GM18517 (cell line): ENCODE measurements at regions not wholly inside any gene's neighbourhood (a gene's known extent, or its start where the extent isn't known, plus 50 kb on each side); places are given as distances from the start of the nearest gene placed in this dataset.

Experiments used
- ATAC-seq: cut with Tn5 transposase; IDR thresholded peaks from one replicate; pipeline ENCODE4 v1.9.1; 2021; ENCODE audit warnings: mild to moderate bottlenecking, moderate library complexity; ENCODE audit not compliant: unreplicated experiment

DNA sequence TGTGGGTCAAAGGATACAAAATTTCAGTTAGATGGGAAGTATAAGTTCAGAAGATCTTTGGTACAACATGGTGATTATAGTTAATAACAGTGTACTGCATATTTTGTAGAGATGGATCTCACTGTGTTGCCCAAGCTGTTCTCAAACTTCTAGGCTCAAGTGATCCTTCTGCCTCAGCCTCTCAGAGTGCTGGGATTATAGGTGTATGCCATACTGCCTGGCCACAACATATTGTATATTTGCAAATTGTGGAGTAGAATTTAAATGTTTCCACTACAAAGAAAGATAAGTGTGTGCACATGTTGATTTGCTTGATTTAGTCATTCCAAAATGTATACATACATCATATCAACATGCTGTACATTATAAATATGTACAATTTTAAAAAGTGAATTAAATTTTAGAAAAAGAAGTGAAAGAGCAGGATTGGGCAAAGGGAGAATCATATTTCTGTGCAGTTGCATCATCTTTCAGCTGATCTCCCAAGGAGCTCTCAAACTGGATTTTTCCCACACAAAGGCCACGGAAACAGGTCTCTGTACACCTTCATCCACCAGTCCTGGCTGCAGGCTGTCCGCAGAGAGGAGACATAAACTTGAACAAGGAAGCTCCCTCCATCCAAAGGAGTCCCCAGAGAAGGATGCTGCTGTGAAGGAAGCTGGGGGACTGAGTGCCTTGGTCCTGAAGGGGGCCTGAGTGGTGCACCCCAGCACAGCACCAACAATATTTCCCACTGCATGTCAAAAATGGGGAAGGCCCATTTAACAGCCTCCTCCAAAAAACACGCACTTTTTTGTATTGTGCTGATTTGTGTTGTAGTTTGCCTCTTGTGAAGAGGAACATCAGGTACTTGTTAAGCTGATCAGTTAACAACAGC, 217.1 kb upstream of the GHITM start:
- no peak for ATAC-seq

DNA sequence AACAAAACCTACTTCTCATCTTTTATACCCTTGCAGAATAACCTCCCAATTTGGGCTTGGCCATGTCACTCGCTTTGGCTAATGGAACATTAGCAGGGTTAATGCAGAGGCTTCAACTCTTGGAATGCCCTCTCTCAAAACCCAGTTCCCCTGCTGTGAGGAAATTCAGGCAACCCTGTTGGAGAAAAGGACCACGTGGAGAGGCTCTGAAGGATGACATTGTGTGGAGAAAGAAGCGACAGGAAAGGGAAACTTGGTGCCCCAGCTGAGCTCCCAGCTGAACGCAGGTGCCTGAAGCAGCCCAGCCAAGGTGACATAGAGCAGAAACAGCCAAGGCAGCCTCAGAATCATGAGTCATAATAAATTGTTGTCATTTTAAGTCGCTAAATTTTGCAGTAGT, 214.2 kb upstream of the GHITM start:
- ATAC-seq, result no peak

DNA sequence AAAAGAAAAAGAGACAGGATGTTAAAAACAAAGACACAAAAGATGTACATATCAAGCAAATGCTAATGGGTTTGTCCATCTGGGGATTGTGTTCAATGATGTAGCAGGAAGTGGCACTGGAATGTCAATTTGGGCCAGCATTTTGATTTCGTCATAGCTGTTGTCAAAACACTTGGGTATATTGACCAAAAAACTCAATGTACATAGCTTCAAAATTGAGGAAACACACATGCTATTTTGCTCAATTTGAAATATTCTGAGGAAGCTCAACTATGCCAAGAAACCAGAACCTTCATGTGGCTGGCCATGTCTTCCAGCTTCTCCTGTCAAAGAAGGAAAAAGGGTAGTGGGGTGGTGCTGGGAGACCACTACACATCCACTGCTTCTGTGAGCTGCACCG, 212.7 kb upstream of the GHITM start:
- no peak for ATAC-seq

DNA sequence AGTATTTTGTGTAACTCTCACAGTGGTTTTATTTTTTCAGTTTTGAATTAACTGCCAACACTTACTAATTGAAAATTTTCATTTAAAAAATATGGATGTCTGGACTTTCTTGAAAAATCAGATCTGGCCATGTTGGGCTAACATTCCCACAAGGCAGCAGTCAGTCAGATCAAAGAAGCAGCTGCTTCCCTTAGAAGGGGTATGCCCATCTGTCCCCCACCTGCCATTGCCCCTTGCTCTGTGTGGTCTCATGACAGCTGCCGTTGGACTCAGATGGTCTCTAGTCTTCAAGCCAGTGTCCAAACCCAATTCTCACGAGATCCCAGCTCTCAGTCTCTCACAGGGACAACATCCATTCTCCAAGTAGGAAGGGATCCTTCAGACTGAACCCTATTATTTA, 212.1 kb upstream of the GHITM start:
- ATAC-seq, result no peak

DNA sequence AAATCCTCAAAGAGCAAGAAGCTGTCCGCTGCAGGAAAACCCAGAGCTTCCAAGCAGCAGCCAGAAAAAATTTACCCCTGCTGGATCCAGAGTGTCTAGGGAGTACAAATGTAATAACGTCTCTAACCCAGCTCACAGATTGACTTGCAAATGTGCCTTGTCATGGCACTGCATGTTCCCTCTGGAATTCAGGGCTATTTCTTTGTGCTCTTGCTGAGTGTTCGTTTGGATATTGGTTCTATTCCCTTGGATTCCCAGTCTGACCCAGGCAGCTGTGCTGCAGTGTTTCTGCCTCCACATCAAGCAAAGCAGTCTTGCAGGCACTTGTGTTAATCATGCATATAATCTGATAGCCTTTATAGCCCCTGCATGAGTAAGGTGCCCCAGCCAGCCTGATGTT, 209.9 kb upstream of the GHITM start:
- no peak for ATAC-seq

DNA sequence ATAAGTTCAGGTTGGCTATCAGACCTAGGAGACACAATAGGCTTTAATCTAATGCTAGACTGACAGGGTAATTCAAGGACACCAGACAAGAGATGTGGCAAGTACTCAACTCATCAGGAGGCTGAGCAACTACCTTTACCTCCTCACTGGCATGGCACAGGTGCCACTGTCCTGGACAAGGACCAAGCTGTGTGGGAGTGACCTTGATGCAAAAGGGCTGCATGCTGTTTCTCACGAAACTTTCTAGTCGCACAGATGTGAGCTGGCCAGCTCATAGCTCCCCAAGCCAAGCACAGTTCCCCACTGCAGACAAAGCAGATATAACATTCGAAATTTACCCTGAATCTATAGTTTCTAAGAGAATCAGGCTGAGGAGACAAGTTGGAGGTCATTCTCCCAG, 207.6 kb upstream of the GHITM start:
- no peak for ATAC-seq

DNA sequence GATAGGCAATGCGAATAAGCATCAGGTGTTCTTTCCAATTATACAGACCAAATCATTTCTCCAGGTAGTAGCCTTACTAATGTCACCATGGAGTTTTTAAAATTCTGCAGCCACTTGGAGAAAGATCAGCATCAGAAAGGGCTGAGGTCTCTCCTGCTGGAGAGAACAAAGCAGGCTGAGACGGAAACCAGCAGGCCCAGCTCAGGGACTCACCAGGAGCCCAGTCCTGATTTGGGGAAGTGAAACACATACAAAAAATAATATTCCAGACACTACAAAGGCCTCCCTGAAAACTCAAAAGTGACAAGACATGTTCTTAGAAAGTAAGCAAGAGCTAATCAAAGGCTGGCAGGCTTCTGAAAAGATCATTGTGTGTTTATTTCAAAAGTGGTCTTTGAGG, 207.1 kb upstream of the GHITM start:
- ATAC-seq, result no peak

DNA sequence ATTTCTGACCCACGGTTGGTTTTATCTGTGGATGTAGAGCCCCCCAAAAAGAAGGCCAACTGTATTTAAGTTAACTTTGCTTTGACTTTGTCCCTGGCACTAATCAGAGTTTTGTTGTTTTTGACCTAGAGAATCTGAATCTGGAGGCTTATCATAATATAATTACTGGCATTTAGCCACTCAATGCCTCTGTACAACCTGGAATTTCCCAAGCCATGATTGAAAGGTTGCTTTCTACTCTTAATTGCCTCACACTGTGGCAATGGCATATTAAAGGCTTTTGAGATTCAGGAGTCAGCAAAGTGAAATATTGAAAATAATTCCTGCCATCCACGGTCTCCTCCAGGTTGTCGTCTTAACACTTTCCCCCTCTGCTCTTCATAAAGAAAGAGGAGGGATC, 205.2 kb upstream of the GHITM start:
- ATAC-seq, result no peak

DNA sequence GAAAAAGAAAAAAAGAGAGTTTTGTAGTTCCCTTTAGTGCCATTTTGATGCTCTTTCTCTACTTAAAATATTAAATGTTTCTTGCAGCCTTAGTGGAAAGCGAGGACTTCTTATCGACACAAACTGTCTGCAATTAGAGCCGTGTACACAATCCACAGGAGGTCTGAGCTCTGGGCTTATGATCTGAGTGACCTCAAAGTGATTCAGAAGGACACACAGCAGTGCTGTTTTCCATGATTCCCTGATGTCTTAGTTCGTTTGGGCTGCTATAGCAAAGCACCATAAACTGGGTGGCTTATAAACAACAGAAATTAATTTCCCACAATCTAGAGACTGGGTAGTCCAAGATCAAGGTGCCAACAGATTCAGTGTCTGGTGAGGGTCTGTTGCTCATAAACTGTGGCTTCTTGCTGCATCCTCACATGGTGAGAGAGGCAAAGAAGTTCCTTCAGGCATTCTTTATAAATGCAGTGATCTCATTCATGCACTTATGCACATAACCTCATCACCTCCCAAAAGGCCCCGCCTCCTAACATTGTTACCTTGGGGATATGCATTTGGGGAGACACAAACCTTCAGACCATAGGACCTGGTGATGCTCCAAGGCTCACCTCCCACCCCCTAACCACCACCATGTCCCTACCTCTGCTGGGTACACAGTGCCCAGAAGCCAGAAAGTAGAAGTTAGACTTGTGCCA, 204.5 kb upstream of the GHITM start:
- ATAC-seq, result no peak

DNA sequence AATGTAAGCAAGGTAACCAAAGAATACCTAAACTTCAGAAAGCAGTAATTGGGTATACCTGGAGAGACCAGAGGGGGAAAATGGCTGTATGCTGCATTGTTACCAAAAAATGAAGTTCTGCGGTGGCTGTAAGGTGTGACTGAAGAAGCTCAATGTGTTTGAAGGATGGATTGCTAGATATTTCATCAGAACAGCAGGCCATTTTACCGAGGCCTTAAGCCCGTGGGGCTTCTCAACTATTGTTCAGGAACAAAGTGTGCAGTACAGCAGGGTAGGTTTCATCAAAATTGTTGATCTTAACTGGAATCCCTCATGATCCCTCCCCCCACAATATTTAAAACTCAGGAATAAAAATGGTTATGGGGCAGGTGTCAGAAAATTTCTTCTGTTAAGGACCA, 204.0 kb upstream of the GHITM start:
- no peak for ATAC-seq

DNA sequence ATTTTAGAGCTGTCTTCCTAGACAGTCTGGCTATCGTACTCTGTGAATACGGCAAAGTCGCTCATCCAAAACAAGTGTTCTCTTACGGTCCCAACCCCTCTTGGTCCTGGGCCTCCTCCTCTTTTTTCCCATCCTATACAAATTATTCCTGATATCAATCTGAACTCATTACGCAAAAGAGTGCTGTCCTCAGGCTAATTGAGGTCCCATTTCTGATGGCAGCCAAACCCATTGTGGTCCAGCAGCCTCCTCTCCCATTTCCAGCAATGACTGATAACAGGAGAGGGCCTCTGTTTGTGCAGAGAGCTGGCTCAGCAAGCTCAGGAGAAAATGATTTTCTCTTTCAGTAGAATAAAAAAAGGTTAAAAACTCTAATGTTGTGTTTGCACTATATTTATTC, 203.4 kb upstream of the GHITM start:
- no peak for ATAC-seq

DNA sequence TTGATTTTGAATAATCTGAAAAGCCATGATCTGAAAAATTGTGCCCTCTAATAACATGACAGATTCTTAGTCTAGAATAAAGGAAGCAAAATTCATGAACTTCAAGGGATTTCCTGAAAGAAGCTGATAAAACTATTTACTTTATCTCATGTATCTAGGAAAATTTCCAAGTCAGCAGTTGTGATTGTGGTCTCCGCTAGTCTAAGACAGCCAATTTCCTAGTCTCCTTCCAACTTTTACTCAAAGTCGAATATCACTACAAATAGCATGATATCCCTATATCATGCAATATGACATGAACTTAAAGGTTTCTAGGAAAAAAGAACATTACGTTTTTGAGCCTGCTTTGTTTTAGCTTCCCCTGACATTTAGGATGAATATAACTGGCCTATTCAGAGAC, 202.1 kb upstream of the GHITM start:
- ATAC-seq, result no peak

DNA sequence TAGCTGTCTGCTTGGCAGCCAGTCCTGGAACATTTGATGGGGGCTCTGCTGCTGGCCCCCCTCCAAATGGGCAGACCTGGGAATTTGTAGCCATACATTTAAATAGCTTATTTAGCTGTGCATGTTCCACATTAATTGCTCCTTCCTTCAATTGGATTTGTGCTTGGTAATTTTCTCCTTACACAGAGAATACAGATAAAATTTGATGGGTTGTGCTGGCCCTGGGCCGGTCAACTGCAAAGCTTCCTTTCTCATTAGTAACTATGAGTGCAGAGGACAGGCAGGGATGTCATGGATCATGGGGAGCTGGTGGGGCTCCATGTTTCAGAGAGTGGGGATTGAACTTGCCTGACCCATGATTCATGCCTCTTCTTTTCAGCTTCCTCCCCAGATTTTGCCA, 201.5 kb upstream of the GHITM start:
- no peak for ATAC-seq

DNA sequence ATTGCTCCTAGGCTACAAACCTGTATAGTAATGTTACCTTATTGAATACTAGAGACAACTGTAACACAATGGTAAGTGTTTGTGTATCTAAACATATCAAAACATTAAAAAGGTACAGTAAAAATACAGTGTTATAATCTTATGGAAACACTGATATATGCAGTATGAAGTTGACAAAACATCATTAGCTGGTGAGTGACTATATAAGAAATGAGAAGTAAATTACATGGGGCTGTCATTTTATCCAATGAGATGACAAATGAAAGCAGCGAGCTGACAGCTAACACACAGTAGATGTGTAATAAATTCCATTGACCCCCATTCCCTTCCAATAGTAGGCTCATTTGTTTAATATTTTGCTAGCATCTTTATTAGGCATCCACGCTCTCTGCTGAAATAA, 198.1 kb upstream of the GHITM start:
- no peak for ATAC-seq

DNA sequence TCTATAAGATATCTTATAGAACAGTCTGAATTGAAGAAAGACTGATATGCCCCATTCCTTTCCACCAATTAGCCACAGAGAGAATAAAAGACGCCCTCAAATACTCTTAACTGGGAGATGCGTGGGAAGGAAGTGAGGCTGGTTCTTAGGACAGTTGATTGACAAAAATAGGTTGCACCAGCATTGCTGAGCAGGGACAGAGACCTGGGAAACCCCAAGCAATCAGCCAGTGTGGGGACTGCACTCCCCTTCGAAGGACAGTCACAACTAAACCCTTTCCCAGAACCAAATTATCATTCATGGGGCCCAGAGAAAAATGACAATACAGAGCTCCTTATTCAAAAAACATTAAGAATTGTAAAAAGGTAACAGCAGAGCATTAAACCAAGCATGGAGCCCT, 196.9 kb upstream of the GHITM start:
- no peak for ATAC-seq

DNA sequence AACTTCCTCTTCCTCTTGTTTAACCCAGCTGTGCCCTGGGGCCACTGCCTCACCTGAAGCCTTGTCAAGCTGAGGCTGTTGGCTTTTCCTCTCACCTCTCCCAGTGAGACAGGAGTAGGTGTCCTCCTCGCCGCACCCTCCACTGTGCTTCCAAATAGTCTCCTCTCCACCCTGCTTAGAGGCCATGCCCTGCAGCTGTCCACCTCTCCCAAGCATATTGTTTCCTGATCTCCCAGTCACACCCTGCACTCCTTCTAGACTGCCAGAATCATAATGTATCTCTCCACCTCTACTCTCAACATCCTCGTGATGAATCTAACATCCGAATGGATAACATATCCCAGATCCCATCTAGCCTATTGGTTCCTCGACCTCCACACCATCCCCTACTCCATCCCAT, 196.3 kb upstream of the GHITM start:
- ATAC-seq, result no peak

DNA sequence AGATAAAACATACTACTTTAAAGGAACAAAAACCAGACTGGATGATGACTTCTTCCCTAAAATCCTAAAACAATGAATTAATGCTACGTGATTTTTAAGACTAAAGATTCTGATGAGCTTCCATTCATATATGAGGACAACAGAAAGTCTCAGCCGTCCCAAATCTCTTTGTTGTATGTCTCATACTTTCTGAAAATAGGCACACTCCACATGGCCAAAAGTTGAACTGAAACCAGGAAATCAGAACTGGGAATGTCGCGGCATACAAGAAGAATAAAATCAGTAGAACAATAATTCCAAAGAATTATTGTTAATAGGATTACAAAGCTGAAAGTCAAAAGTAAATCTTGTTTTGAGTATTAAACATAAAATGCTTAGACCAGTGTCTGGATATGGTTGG, 195.4 kb upstream of the GHITM start:
- ATAC-seq, result no peak

DNA sequence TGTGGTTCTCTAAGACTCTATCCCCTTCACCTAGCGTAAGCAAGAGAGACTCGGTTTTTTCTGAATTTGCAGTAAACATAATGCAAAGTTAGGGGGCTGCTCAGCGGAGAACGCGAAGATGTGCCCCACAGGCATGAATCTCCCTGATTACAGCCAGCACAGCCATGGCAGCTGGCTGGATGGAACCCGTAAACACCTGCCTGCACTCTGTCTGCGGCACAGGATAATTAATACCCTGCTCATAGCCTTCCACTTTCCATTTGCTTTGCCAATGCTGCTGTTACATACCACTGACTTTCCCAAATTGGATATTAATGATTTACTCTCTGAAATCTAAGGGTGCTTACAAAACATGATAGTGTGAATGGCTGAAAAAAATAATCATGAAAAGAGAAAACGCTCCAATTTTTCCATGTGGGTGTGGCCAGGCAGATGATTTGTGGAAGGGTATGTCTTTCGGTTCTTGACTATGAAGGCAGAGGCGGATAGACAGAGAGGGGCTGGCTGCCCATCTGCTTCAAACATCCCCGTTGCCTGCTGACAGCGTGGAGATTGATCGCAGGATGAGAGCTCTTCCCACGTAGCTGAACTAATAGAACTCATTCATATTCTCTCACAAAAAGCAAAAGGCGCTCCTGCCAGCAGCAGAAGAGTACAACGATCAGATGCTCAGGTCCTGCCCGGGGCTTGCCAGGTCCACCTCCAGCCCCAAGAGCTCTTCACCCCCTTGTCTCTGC, 193.2 kb upstream of the GHITM start:
- no peak for ATAC-seq

DNA sequence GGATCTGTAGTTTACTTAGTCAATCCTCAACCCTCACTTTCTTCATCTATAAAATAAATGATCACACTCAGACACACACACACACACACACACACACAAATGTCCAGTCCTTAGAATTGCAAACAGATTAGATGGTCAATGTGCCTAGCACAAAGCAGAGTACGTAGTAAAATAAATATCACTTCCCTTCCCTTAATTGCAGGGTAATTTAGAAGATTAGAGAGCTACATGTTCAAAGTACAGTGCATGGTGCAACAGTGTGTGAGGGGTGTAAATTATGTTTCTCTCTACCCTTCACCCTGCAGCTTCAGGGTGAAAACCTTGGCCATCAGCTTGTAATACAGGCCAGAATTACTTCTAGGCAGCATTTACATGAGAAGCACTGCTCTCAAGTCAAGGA, 187.0 kb upstream of the GHITM start:
- ATAC-seq, result no peak

DNA sequence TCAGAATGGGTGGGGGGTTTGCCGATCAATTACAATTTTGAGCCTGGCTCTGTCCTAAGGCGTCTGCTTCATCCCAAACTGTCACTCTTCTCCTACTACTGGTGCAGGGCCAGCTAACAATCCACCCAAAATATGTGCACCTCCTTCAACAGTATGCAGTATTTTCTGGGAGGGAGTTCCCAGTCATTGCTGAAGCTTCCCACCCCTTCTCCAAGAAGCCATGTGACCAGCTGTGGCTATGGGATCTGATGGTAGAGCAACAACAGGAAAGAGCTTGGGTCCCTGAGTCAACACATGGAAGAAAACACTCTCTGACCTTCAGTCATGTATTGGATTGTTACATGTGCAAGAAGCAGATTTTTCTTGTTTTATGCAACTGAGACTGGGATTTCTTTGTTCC, 185.7 kb upstream of the GHITM start:
- no peak for ATAC-seq

DNA sequence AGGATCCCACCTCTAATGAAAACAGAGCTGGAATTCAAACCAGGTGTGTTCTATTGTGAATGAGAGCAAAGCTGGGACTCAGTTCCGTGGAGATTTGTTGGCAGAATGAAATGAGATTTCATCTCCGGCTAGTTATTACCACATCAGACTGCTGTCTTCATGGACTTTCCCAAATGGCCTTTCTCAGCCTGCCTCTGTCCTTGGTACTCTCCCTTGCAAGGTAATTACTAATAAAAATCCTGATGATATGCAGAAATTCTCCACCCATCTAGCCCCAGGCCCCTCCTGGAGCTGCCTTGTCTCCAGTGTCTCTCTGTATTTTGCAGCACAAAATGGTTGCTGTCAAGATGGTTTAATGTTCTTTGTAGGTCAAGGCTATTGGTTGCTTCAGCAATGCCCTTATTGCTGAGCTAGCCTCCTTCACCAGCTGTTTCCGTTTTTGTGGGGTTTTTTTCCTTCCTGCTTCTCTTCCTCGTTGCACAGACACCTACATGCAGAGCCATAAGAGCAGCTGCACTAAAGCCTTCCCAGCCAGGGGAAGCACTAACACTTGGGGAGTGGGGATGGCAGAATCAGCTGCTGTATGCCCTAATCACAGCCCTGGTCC, 185.0 kb upstream of the GHITM start:
- ATAC-seq, result no peak

DNA sequence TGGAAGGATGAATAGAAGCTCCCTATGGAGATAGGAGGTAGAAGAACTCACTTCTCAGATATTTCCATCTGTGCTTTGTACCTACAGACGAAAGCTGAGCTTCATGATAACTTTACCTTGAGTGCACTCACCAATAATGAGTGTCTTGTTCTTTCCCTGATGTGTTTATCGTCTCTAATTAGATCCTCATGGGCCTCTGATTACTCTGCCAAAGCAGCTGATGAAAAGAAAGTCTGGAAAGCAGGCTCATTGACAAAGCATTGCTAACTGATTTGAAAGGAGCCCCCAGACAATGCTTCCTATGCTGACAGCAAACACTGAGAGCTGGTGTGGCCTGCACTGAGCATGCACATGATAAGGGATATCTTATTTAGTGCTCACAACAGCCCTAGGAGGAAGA, 183.9 kb upstream of the GHITM start:
- no peak for ATAC-seq
